ENCODE measurements at regions not wholly inside any gene's neighbourhood (a gene's known extent, or its start where the extent isn't known, plus 50 kb on each side); places are given as distances from the start of the nearest gene placed in this dataset.
"Not testable (repeated sequence)": the region's sequence is repeated elsewhere in the genome, so short reads cannot be mapped to it uniquely, and the experiment has no call there.

DNA sequence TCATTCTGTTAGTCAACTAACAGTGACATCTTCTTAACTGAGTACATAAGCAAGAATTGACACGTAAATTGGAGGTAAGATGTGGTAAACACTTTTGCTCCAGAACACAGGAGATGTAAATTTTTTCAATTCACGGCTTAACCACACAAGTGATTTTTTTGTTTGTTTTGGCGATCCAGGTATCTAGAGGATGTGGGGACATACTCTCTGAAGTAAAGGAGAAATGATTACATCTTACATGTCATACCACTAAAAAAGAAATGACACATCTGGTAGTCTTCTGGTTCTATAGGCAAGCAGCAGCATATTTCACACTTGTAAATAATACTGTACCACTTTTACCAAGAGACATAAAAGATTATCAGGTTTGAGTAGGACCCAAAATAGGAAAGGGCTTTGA is 200.3 kb upstream of the ZWINT start:
- no peak for ATAC-seq

DNA sequence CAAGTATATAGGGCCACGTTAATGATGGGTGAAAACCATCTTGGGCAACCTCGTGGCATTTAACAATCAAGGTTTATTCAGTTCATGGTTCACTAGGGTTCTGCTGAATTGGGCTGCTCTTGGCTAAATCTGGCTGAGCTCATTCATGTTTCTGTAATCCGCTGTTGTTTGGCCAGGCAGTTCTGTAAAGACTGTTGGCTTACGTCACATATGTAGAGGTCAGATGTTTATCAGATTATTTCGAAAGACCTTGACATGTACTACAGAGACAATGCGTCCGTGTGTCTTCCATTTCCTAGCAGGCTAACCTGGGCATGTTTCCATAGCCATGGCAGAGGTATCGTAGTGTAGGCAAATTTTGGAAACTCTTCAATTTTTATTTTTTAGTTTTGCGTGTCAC is 190.0 kb upstream of the ZWINT start:
- no peak for ATAC-seq

DNA sequence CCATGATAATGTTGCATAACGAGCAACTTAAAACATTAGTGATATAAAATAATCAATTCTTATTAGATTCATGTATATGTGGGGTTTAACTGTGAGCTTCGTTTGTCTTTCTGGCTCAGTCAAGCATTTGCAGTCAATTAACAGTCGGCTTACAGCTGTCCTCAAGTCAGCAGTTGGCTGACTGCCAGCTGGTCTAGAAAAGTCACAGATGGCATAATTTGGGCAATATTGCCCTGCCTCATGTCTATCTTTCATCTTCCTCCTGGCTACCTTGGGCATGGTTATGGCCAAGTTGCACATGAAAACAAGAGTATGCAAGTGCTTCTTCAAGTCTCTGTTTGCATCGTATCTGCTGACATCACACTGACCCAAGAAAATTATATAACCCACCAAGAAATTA is 186.1 kb upstream of the ZWINT start:
- no peak for ATAC-seq

DNA sequence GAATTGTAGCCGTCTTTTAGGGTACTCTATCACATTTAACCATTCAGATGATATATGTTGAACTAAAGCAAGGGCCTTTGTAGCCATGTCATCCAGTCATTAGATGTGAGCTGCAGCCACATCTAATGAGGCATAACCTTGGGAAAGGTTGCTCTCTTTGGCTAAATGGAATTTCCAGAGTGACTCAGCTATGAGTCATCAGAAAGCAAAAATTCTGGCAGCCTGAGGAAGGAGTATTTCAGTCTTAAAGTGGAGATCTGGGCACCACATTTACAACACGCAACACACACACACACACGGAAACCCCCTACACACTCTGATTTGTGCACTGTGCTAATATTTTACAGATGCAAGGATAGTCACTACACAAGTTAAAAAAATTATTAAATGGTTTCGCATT is 176.9 kb upstream of the ZWINT start:
- ATAC-seq = no peak

DNA sequence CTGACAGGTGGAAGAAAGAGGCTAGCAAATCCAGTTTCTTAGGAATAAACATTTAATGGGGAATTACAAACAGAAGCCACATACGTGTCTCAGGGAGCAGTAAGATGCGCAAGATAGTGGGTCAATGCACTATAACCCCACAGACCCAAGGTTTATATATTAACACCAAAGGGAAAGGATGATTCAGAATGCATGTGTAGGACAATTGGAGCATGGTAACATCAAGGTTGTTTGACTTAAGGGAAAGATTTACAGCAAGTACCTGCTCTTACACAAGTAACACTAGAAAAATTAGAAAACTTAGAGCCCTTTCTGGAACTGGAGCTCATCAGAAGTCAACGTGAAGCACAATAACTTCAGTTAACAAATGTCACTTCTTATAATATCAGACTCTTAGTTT is 161.1 kb upstream of the ZWINT start:
- ATAC-seq = no peak

DNA sequence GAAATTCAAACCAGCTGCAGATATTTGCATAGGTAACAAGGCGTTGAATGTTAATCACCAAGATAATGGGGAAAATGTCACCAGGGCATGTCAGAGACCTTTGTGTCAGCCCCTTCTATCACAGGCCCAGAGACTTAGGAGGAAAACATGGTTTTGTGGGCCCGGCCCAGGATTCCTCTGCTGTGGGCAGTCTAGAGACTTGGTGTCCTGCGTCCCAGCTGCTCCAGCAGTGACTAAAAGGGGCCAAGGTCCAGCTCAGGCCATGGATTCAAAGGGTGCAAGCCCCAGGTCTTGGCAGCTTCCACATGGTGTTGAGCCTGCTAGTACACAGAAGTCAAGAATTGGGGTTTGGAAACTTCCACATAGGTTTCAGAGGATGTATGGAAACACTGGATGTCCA is 147.5 kb upstream of the ZWINT start:
- ATAC-seq = no peak

DNA sequence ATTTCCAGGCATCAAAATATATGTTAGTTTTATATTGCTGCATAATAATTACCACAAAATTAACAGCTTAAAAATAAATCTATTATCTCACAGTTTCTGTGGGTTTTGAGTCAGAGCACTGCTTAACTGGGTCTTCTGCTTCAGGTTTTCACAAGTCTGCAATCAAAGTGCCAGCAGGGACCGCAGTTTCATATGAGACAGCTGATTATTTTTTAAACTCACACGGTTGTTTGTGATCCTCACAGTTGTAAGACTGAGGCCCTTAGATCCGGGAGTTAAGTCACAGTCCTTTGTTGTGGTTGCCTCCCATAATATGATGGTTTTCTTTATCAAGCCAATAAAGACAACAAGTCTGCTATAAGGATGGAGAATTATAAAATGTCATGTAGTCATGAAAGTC is 146.0 kb upstream of the ZWINT start:
- no peak for ATAC-seq

DNA sequence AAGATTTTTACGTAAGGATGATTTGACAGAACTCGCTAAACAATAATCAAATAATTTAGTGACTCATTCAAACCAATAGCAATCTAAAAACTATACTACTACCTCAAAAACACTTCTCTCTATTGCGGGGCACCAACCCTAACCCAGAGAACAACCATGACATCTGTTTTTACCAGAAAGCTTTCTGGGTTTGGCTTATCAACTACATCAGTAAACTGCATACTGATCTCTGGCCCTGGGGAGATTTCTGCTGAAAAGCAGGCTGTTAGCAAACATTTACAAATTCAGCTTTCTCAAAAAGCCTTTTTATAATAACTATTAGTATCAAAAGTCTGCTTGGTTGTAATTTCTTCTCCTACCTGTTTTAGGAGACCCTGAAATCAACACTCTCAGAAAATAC is 144.5 kb upstream of the ZWINT start:
- ATAC-seq = no peak

DNA sequence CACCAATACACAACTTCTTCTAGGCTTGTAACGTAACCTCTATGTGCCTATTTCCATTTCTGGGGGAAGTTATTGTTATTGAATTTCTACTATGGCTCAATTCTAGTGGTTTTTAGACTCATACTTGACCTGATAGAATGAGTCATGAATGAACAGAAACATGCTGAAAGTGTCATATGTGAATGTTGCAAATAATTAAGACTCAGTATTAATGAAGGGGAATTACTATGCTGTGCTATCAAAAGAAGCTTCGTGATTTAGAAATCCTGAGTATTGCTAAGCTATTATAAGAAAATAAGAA is 135.1 kb upstream of the ZWINT start:
- ATAC-seq = no peak

DNA sequence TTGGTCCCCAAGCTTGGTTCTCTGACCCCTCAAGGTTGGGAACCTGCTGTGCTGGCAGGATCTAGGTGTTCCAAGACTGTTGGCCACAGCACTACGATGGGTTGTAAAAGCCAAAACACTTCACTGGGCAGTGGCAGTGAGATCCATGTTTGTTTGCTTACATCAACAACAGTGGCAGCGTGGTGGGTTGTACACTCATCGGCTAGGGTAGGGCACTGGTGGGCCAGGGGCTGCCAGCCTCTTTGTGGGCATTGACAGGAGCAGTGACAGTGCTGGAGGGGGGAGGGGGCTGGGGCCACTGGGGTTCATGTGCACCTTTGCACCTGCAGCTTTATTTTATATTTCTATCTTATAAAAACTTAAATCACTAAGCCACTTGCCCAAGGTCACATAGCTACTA is 126.7 kb upstream of the ZWINT start:
- no peak for ATAC-seq

DNA sequence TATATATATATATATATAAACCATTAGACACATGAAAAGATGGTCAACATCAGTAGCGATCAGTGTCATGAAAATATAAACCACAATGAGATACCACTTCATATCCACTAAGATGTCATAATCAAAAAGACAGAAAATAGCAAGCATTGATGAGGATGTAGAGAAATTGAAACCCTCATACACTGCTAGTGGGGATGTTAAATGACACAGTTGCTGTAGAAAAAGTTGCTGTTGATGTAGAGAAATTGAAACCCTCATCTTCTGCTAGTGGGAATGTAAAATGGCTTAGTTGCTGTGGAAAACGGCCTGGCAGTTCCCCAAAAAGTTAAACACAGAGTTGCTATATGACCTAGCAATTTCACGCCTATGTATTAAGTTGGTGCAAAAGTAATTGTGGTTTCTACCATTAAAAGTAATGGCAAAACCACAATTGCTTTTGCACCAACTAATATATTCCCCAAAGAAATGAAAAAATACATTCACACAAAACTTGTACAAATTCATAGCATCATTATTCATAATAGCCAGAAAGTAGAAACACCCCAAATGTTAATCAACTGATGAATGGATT is 120.5 kb upstream of the ZWINT start:
- no peak for ATAC-seq

DNA sequence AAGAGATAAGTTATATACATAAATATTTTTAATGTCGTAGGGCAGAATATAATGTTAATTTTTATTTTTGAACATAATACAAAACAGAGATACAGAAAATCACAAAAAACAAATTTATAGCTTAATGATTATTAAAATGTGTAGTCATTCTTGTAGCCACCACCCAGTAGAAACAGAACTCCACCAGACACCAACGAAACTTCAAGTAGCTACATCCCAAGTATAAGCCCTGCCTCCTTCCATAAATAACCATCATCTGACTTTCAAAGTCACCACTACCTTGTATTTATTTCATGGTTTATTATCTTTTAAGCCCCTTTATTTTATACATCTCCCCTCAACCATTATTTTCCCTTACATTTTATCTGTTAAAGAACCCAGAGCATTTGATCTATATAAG is 111.9 kb upstream of the ZWINT start:
- no peak for ATAC-seq

DNA sequence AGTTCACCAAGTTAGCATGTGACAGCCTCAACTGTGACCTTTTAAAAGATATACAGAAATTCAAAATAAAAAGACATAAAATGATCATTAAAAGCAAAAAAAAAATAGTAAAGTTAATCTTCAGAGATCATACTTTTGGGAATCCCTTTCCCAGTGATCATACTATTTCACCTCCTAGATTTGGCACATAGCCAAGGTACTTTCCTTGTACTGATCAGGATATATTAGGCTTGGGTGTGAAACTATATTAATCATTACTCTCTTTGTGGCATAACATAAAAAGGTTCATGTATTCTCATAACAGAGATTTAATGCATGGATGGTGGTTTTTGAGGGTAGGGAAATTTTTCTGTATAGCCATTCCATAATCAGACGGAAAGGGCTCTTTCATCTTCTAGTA is 109.6 kb upstream of the ZWINT start:
- no peak for ATAC-seq

DNA sequence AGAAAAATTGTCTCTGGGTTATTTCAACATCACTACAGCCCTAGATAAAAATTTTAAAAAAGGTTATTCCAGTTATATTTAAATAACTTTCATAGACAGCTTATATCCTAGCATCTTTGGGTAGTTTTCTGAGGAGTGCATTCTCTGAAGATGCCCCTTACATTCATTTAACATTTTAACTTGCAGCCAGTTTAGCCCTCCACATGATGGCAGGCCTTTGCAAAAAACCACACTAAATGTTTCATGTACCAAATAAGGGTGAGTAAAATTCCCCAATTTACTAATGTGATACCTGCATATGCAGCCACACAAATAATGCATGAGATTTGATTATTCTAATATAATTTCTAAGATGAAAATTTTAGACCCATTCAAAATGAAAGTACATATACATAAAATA is 108.4 kb upstream of the ZWINT start:
- no peak for ATAC-seq

DNA sequence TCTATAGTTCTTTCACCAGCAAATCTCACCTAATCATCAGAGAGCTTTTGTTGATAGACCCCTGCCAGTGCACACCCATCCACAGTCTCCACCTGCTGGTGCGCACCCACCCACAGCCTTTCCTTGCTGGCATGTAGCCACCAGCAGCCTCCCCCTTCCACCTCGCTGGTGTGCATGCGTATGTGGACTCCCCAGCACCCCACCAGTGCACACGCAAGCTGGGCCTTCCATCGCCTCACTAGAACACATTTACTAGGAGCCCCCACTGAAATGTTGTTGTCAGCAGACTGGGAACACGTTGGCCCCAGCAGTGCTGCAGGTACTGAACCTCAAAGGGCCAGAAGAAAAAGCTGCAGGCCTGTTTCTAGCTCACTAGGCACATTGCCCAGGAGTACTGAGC is 104.9 kb upstream of the ZWINT start:
- ATAC-seq = no peak

DNA sequence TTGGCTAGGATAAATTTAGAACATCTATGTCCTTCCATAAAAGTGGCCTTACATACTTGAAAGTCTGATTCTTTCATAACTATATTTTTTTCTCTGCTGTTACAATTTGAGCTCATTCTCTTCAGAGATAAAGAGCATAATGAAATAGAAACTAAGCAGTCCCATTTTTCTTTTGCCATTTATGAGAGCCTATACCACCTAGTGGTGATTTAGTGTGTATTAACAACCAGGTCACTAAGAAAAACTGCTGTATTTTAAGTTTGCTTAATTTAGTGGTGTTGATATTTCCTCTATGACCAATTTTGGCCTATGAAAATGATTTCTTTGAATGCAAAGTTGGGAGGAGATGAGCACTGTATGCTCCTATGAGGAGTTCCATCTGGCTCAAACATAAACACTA is 88.7 kb upstream of the ZWINT start:
- no peak for ATAC-seq

DNA sequence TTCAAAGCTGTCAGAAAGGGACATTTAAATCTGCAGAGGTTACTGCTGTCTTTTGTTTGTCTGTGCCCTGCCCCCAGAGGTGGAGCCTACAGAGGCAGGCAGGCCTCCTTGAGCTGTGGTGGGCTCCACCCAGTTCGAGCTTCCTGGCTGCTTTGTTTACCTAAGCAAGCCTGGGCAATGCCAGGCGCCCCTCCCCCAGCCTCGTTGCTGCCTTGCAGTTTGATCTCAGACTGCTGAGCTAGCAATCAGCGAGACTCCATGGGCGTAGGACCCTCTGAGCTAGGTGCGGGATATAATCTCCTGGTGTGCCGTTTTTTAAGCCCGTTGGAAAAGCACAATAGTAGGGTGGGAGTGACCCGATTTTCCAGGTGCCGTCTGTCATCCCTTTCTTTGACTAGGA is 86.6 kb upstream of the ZWINT start:
- not testable (repeated sequence) for ATAC-seq

DNA sequence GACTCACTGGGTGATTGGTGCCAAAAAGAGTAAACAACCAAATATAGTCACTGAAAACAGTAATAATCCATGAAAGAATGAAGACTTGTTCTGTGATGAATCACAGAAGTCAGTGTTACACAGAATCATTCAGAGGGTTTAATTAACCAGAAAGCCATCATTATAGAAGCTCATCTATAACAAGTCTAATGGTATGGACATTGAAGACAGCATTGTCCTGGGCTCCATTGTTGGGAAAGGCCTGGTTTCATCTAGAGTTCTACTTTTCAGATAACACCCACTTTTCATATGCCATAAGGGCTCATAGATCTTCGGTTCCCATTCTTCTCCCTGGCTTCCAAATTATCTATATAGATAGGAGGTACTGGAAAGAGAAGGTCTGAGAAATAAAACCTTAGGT is 80.3 kb upstream of the ZWINT start:
- not testable (repeated sequence) for ATAC-seq

All from activated CD4-positive, CD25-positive, alpha-beta regulatory T cell treated with anti-CD3 and anti-CD28 coated beads, Interleukin-2, amount 50 U/mL, for 24 hours (primary cell).